22Rv1 (cell line): ENCODE measurements at regions not wholly inside any gene's neighbourhood (a gene's known extent, or its start where the extent isn't known, plus 50 kb on each side); places are given as distances from the start of the nearest gene placed in this dataset.

ENCODE experiments used
- CTCF ChIP-seq: fragments of 450-650 bp; IDR thresholded peaks from 2 replicates; pipeline ENCODE4 v1.5.1; 2017; ENCODE audit warnings: mild to moderate bottlenecking
- ZFX ChIP-seq: fragments of 450-650 bp; IDR thresholded peaks from 2 replicates; pipeline ENCODE4 v1.6.1; 2017; ENCODE audit warnings: antibody characterized with exemption, borderline replicate concordance

GRCh38 chr10:111967547-111967946 lies 216.0 kb downstream of the GPAM start:
- TF ChIP-seq CTCF = no peak
- no peak for TF ChIP-seq ZFX
